Progenitor cell of endocrine pancreas (in vitro differentiated cells): ENCODE measurements at regions not wholly inside any gene's neighbourhood (a gene's known extent, or its start where the extent isn't known, plus 50 kb on each side); places are given as distances from the start of the nearest gene placed in this dataset.

ENCODE experiments used
- DNase-seq: peaks from one replicate; pipeline ENCODE4 v3.0.0; 2021; ENCODE audit warnings: low spot score; ENCODE audit not compliant: unreplicated experiment
- H3K27ac Mint-ChIP-seq: 2 replicates; pipeline ENCODE4 v1.8.0; 2021; ENCODE audit warnings: mild to moderate bottlenecking, moderate library complexity, mixed read lengths
- H3K27me3 Mint-ChIP-seq: 2 replicates; pipeline ENCODE4 v1.8.0; 2021; ENCODE audit warnings: mixed read lengths
- H3K36me3 Mint-ChIP-seq: 2 replicates; pipeline ENCODE4 v1.8.0; 2022; ENCODE audit warnings: mixed read lengths; ENCODE audit not compliant: insufficient read depth
- H3K4me1 Mint-ChIP-seq: 2 replicates; pipeline ENCODE4 v1.8.0; 2021; ENCODE audit warnings: low read depth, mixed read lengths
- H3K4me3 Mint-ChIP-seq: 2 replicates; pipeline ENCODE4 v1.8.0; 2021; ENCODE audit warnings: low read depth, mild to moderate bottlenecking, moderate library complexity, mixed read lengths
- H3K9me3 Mint-ChIP-seq: 2 replicates; pipeline ENCODE4 v1.8.0; 2021; ENCODE audit warnings: low read depth, mixed read lengths
- TF ChIP-seq, protein P1 (sequence below): fragments of 200-600 bp; sonication (generic); IDR thresholded peaks from one replicate; pipeline ENCODE4 v1.5.0; 2021; ENCODE audit warnings: antibody characterized with exemption, mild to moderate bottlenecking; ENCODE audit not compliant: unreplicated experiment

DNA sequence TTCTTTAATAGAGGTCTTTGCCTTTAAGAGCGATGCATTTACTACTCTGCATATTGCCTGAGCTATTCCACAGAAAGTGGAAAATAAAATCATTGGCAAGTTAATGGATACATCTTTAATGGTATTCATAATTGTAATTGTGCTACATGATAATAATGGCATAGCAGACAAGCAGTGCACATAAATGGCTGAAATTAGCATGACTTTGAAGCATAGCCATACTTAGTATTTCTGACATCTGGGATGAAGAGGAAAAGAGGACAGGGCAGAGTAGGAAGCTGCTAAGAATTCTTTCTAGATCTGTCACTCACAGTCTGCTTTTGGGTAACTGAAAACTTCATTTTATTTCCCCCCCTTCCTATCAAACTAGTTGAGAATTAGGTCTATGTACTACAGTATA is 195.0 kb upstream of the NRIP1 start:
- H3K9me3 Mint-ChIP-seq = no peaks in the 10 kb centered on the region
- no peak for DNase-seq
- H3K27me3 Mint-ChIP-seq = no peaks in the 10 kb centered on the region
- no peaks in the 10 kb centered on the region for H3K4me1 Mint-ChIP-seq
- no peak overlapping the region for H3K4me3 Mint-ChIP-seq
- H3K36me3 Mint-ChIP-seq = peaks cover 1% of the 10 kb centered on the region
- TF ChIP-seq, protein P1, sequence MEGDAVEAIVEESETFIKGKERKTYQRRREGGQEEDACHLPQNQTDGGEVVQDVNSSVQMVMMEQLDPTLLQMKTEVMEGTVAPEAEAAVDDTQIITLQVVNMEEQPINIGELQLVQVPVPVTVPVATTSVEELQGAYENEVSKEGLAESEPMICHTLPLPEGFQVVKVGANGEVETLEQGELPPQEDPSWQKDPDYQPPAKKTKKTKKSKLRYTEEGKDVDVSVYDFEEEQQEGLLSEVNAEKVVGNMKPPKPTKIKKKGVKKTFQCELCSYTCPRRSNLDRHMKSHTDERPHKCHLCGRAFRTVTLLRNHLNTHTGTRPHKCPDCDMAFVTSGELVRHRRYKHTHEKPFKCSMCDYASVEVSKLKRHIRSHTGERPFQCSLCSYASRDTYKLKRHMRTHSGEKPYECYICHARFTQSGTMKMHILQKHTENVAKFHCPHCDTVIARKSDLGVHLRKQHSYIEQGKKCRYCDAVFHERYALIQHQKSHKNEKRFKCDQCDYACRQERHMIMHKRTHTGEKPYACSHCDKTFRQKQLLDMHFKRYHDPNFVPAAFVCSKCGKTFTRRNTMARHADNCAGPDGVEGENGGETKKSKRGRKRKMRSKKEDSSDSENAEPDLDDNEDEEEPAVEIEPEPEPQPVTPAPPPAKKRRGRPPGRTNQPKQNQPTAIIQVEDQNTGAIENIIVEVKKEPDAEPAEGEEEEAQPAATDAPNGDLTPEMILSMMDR = no peak
- H3K27ac Mint-ChIP-seq = no peak overlapping the region

DNA sequence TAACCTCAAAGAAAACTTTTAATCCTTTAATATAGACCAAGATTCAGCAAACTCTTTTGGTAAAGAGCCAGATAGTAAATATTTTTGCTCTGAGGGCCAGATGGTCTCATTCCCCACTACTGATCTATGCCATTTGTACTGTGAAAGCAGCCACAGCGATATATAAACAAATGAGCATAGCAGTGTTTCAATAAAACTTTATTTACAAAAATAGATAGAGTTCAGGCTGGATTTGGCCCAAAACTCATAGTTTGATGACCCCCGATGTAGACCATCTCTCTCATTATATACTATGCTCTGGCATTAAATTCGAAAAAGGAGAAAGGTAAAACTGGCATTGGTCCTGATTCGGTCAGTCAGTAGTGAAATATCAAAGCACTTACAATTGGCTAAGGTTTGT is 195.8 kb upstream of the NRIP1 start:
- Mint-ChIP-seq H3K4me1 (no peaks in the 10 kb centered on the region), H3K9me3 (no peaks in the 10 kb centered on the region), H3K4me3 (no peak overlapping the region), H3K27ac (no peak overlapping the region), H3K27me3 (no peaks in the 10 kb centered on the region), H3K36me3 (peaks cover 1% of the 10 kb centered on the region)
- TF ChIP-seq, protein P1 = no peak
- no peak for DNase-seq

DNA sequence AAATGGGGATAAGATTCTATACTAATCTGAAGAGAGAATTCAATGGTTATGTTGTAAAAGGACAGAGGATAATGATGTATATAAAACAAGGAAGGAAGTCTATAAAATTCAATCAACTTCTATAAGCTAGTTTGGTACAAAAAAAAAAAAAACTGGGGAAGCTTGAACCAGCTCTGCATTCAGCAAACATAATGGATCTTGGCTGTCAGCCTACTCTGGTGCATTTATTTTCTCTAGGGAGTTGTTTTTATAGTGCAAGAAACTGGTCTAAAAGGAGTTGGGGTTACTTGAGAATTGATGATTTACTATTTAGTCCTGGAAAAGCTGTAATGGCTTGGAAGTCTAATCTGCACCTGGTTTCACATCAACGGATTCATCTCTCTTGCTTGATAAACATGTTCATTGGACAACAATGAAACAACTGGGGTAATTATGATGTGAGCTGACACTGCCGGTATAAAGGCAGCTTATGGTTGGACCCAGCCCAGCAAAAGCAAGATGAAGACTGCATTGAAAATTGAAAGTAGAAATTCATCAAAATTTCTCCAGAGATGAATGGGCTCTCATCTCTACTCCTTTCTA is 199.4 kb upstream of the NRIP1 start:
- H3K4me3 Mint-ChIP-seq = no peak overlapping the region
- peaks cover 1% of the 10 kb centered on the region for H3K36me3 Mint-ChIP-seq
- DNase-seq = no peak
- peaks cover 3% of the 10 kb centered on the region for H3K9me3 Mint-ChIP-seq
- no peaks in the 10 kb centered on the region for H3K4me1 Mint-ChIP-seq
- TF ChIP-seq, protein P1 = no peak
- H3K27ac Mint-ChIP-seq = no peak overlapping the region
- no peaks in the 10 kb centered on the region for H3K27me3 Mint-ChIP-seq

DNA sequence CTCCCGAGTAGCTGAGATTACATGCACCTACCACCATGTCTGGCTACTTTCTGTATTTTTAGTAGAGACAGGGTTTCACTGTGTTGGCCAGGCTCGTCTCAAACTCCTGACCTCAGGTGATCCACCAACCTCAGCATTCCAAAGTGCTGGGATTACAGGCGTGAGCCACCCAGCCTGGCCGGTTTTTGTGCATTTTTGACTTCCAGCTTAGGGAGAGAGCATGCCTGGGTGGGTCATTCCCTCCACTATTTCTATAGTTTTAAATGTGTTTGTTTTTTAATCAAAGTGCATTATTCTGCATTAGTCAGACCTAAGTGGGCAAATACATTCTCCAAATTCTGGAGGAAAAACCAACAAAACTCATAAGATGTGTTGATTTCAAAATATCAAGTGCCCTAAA is 207.4 kb upstream of the NRIP1 start:
- Mint-ChIP-seq H3K27ac (no peak overlapping the region), H3K4me1 (no peaks in the 10 kb centered on the region)

DNA sequence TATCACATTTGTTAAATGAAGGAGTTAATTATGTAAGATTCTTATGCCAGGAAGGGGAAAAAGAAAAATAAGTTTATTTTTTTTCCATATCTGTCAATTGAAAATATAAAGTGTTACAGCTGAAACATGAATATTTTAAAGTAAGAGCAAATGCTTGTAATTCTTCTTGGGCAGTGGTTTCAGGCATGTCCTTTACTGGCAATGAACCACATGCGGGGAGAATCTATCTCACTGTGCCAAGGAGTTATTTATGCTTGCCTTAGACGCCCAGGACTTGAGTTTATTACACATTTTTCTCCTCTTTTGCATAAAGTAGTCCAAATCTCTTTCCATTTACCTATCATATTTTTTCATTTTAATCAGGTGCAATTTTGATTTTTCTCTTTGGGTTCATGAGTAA is 207.8 kb upstream of the NRIP1 start:
- Mint-ChIP-seq H3K4me1 (no peaks in the 10 kb centered on the region), H3K9me3 (peaks cover 3% of the 10 kb centered on the region), H3K27me3 (no peaks in the 10 kb centered on the region), H3K27ac (no peak overlapping the region), H3K4me3 (no peak overlapping the region), H3K36me3 (no peaks in the 10 kb centered on the region)
- TF ChIP-seq, protein P1 = no peak
- DNase-seq = no peak

More for the DNA sequence above, 207.4 kb upstream of the NRIP1 start:
- no peaks in the 10 kb centered on the region for H3K27me3 Mint-ChIP-seq
- H3K4me3 Mint-ChIP-seq = no peak overlapping the region
- TF ChIP-seq, protein P1 = no peak
- no peak for DNase-seq
- no peaks in the 10 kb centered on the region for H3K36me3 Mint-ChIP-seq
- H3K9me3 Mint-ChIP-seq = peaks cover 3% of the 10 kb centered on the region
